HCT116 (cell line): ENCODE measurements at regions not wholly inside any gene's neighbourhood (a gene's known extent, or its start where the extent isn't known, plus 50 kb on each side); places are given as distances from the start of the nearest gene placed in this dataset.

Experiments
- ATF3 ChIP-seq: IDR thresholded peaks from 2 replicates; pipeline ENCODE4 v1.6.1; 2012
- CBX3 ChIP-seq: IDR thresholded peaks from 2 replicates; pipeline ENCODE4 v1.6.1; 2012; ENCODE audit warnings: low read depth
- CTCF ChIP-seq, 3 experiments: fragments of 200-600 bp in 1 of 3; sonication (generic) in 1 of 3; IDR thresholded peaks in 2 of 3; conservative IDR thresholded peaks in 1 of 3; 2 replicates each; pipeline ENCODE4 v1.5.1; 2012 to 2017; ENCODE audit warnings: low read depth in 2 of 3, low read length in 2 of 3, antibody characterized with exemption in 1 of 3, borderline replicate concordance in 1 of 3, control low read depth in 1 of 3, mild to moderate bottlenecking in 1 of 3, mixed read lengths in 1 of 3, mixed run types in 1 of 3, moderate library complexity in 1 of 3; ENCODE audit not compliant: insufficient read depth in 1 of 3
- EZH2 ChIP-seq: fragments of 200-600 bp; sonication (generic); IDR thresholded peaks from 2 replicates; pipeline ENCODE4 v1.6.1; 2017; ENCODE audit warnings: antibody characterized with exemption, mixed run types
- EZH2phosphoT487 ChIP-seq: fragments of 200-600 bp; IDR thresholded peaks from 2 replicates; pipeline ENCODE4 v1.6.1; 2018; ENCODE audit warnings: antibody characterized with exemption, borderline replicate concordance
- FOSL1 ChIP-seq: IDR thresholded peaks from 2 replicates; pipeline ENCODE4 v1.6.1; 2012; ENCODE audit warnings: low read depth
- JUND ChIP-seq: IDR thresholded peaks from 2 replicates; pipeline ENCODE4 v1.6.1; 2012
- POLR2A ChIP-seq: IDR thresholded peaks from 2 replicates; pipeline ENCODE4 v1.7.0; 2011; ENCODE audit warnings: borderline replicate concordance; ENCODE audit not compliant: insufficient read depth, insufficient read length; ENCODE audit errors: extremely low read depth
- POLR2AphosphoS5 ChIP-seq: IDR thresholded peaks from 2 replicates; pipeline ENCODE4 v1.6.1; 2011; ENCODE audit warnings: mild to moderate bottlenecking, low read depth, low read length, moderate library complexity
- REST ChIP-seq: IDR thresholded peaks from 2 replicates; pipeline ENCODE4 v1.6.1; 2012; ENCODE audit warnings: low read depth
- SIN3A ChIP-seq: IDR thresholded peaks from 2 replicates; pipeline ENCODE4 v1.6.1; 2012; ENCODE audit warnings: low read depth
- SP1 ChIP-seq: IDR thresholded peaks from 2 replicates; pipeline ENCODE4 v1.6.1; 2012; ENCODE audit warnings: low read depth
- YY1 ChIP-seq: IDR thresholded peaks from 2 replicates; pipeline ENCODE4 v1.6.1; 2011; ENCODE audit warnings: low read length, low read depth, moderate library complexity, mild to moderate bottlenecking; ENCODE audit not compliant: insufficient replicate concordance; ENCODE audit errors: extremely low read depth
- ZNF274 ChIP-seq: fragments of 200-500 bp; sonication (Bioruptor generic); IDR thresholded peaks from 2 replicates; pipeline ENCODE4 v1.6.1; 2014; ENCODE audit warnings: mild to moderate bottlenecking, low read depth, low read length, inconsistent platforms

- TF ChIP-seq REST = no peak
- no peak for TF ChIP-seq CTCF (IDR thresholded peaks at IDR 0.05 in 2 of 3, conservative IDR thresholded peaks at IDR 0.05 in 1 of 3; ENCODE audit: borderline replicate concordance in 1 of 3, insufficient read depth in 1 of 3, low read depth in 2 of 3, low read length in 2 of 3)
- no peak for TF ChIP-seq EZH2phosphoT487
- TF ChIP-seq POLR2A = no peak
- TF ChIP-seq ATF3 = no peak
- no peak for TF ChIP-seq EZH2
- no peak for TF ChIP-seq ZNF274
- TF ChIP-seq SP1 = no peak
- no peak for TF ChIP-seq POLR2AphosphoS5
- no peak for TF ChIP-seq FOSL1
- TF ChIP-seq JUND = no peak
- no peak for TF ChIP-seq CBX3
- no peak for TF ChIP-seq YY1
- TF ChIP-seq SIN3A = no peak
These were observed 131.9 kb downstream of the ADAMTS15 start for GRCh38 chr11:130580372-130580771.
